Gastrocnemius medialis (tissue), 4 donors: ENCODE measurements at regions not wholly inside any gene's neighbourhood (a gene's known extent, or its start where the extent isn't known, plus 50 kb on each side); places are given as distances from the start of the nearest gene placed in this dataset.

Experiments used
- ATAC-seq, 2 donors: fragments of 150-250 bp; one replicate each; pipeline ENCODE4 v1.9.1; 2016
- DNase-seq, 2 donors: peaks; one replicate each; pipeline ENCODE4 v3.0.0-alpha.2; 2019
- H3K27ac ChIP-seq, 4 donors: fragments of 200-600 bp; sonication (generic); 1 replicate in 1 of 4; 2 replicates in 3 of 4; pipeline ENCODE4 v1.5.1; 2016 to 2018; ENCODE audit warnings: mild to moderate bottlenecking in 2 of 4, moderate library complexity in 1 of 4
- H3K27me3 ChIP-seq, 3 donors: fragments of 200-600 bp; sonication (generic) in 2 of 3; 1 replicate in 1 of 3; 2 replicates in 2 of 3; pipeline versions ENCODE4 v1.5.1 to v1.6.0; 2016 to 2019; ENCODE audit warnings: mild to moderate bottlenecking in 1 of 3, moderate library complexity in 1 of 3
- H3K36me3 ChIP-seq, 2 donors: fragments of 200-600 bp; sonication (generic) in 1 of 2; one replicate each; pipeline ENCODE4 v1.5.1; 2017 to 2018
- H3K4me1 ChIP-seq, 2 donors: fragments of 200-600 bp; sonication (generic) in 1 of 2; one replicate each; pipeline ENCODE4 v1.5.1; 2016 to 2017; ENCODE audit warnings: mild to moderate bottlenecking in 2 of 2
- H3K4me3 ChIP-seq, 4 donors: fragments of 200-600 bp; sonication (generic) in 3 of 4; 1 replicate in 1 of 4; 2 replicates in 3 of 4; pipeline ENCODE4 v1.5.1; 2016 to 2019; ENCODE audit warnings: mild to moderate bottlenecking in 2 of 4
- H3K9me3 ChIP-seq, 3 donors: fragments of 200-600 bp; sonication (generic) in 2 of 3; 1 replicate in 1 of 3; 2 replicates in 2 of 3; pipeline ENCODE4 v1.5.1; 2016 to 2019
- CTCF ChIP-seq, 5 experiments: fragments of 450-650 bp in 3 of 5; fragments of 200-600 bp in 2 of 5; sonication (generic) in 2 of 5; IDR thresholded peaks in 4 of 5; conservative IDR thresholded peaks in 1 of 5; 1 replicate in 4 of 5; 2 replicates in 1 of 5; pipeline ENCODE4 v1.5.1; 2016 to 2019; ENCODE audit warnings: antibody characterized with exemption in 5 of 5, mild to moderate bottlenecking in 3 of 5, moderate library complexity in 3 of 5
- POLR2A ChIP-seq, 2 donors: fragments of 450-650 bp; IDR thresholded peaks; one replicate each; pipeline ENCODE4 v1.6.1; 2017; ENCODE audit warnings: antibody characterized with exemption in 2 of 2, mild to moderate bottlenecking in 2 of 2, moderate library complexity in 2 of 2
- in situ Hi-C, 4 donors: fragments of 200-750 bp; cut with MboI; loops; one replicate each; pipeline versions ENCODE4 v1.15.0 to v1.8.0; 2017; ENCODE audit warnings: low sequenced_read_pairs in 4 of 4
- intact Hi-C: fragments of 100-400 bp; cut with DNase I; formaldehyde crosslinking; loops from one replicate; pipeline ENCODE4 v1.15.1; 2023; ENCODE audit warnings: low total_unique reads

- intact Hi-C loops (no loop called here), in situ Hi-C loops (no loop called here)
- Histone ChIP-seq H3K27me3 (no peaks in the 10 kb centered on the region), H3K36me3 (no peaks in the 10 kb centered on the region), H3K9me3 (no peaks in the 10 kb centered on the region), H3K4me1 (peaks cover 15 to 17% of the 10 kb centered on the region in 2 donors), H3K27ac (no peak overlapping the region), H3K4me3 (no peak overlapping the region)
- ATAC-seq (no peak), DNase-seq (no peak)
- TF ChIP-seq CTCF (IDR thresholded peaks at IDR 0.05 in 4 of 5, conservative IDR thresholded peaks at IDR 0.05 in 1 of 5) (no peak), POLR2A (IDR thresholded peaks at IDR 0.05) (no peak)
Measured at GRCh38 chr13:40186626-40187323, 479.7 kb downstream of the FOXO1 start.

GRCh38 chr13:40187324-40187795 is 479.1 kb downstream of the FOXO1 start:
- no peak for ATAC-seq
- Histone ChIP-seq H3K36me3 (no peaks in the 10 kb centered on the region), H3K27me3 (no peaks in the 10 kb centered on the region), H3K4me1 (peaks cover 21 to 23% of the 10 kb centered on the region in 2 donors), H3K27ac (no peak overlapping the region), H3K9me3 (no peaks in the 10 kb centered on the region), H3K4me3 (no peak overlapping the region)
- TF ChIP-seq POLR2A (IDR thresholded peaks at IDR 0.05) (no peak), CTCF (IDR thresholded peaks at IDR 0.05 in 4 of 5, conservative IDR thresholded peaks at IDR 0.05 in 1 of 5) (no peak)
- intact Hi-C loops (no loop called here), in situ Hi-C loops (no loop called here)
- DNase-seq = no peak

- DNase-seq (no peak), ATAC-seq (no peak)
- no peak overlapping the region for H3K4me3 ChIP-seq
- H3K27ac ChIP-seq = no peak overlapping the region
- TF ChIP-seq POLR2A (IDR thresholded peaks at IDR 0.05) = no peak
- TF ChIP-seq CTCF (IDR thresholded peaks at IDR 0.05 in 4 of 5, conservative IDR thresholded peaks at IDR 0.05 in 1 of 5) = no peak
- no peaks in the 10 kb centered on the region for H3K9me3 ChIP-seq
- H3K4me1 ChIP-seq = peaks cover 26 to 29% of the 10 kb centered on the region in 2 donors
- in situ Hi-C loops (no loop called here), intact Hi-C loops (no loop called here)
- H3K27me3 ChIP-seq = no peaks in the 10 kb centered on the region
- no peaks in the 10 kb centered on the region for H3K36me3 ChIP-seq
Measured at GRCh38 chr13:40187841-40188591, 478.4 kb downstream of the FOXO1 start.

- in situ Hi-C loops = no loop called here
- ATAC-seq = no peak
- no peak for TF ChIP-seq CTCF (IDR thresholded peaks at IDR 0.05 in 4 of 5, conservative IDR thresholded peaks at IDR 0.05 in 1 of 5)
- TF ChIP-seq POLR2A (IDR thresholded peaks at IDR 0.05) = no peak
- H3K4me3 ChIP-seq = no peak overlapping the region
- H3K27me3 ChIP-seq = no peaks in the 10 kb centered on the region
- no peak overlapping the region for H3K27ac ChIP-seq
- no peaks in the 10 kb centered on the region for H3K36me3 ChIP-seq
- no peak for DNase-seq
- H3K9me3 ChIP-seq = no peaks in the 10 kb centered on the region
- intact Hi-C loops = no loop called here
- H3K4me1 ChIP-seq = peaks cover 35 to 38% of the 10 kb centered on the region in 2 donors
Measured at GRCh38 chr13:40189426-40189825, 477.0 kb downstream of the FOXO1 start.
